ENCODE measurements at regions not wholly inside any gene's neighbourhood (a gene's known extent, or its start where the extent isn't known, plus 50 kb on each side); places are given as distances from the start of the nearest gene placed in this dataset.
"Not testable (repeated sequence)": the region's sequence is repeated elsewhere in the genome, so short reads cannot be mapped to it uniquely, and the experiment has no call there.

DNA sequence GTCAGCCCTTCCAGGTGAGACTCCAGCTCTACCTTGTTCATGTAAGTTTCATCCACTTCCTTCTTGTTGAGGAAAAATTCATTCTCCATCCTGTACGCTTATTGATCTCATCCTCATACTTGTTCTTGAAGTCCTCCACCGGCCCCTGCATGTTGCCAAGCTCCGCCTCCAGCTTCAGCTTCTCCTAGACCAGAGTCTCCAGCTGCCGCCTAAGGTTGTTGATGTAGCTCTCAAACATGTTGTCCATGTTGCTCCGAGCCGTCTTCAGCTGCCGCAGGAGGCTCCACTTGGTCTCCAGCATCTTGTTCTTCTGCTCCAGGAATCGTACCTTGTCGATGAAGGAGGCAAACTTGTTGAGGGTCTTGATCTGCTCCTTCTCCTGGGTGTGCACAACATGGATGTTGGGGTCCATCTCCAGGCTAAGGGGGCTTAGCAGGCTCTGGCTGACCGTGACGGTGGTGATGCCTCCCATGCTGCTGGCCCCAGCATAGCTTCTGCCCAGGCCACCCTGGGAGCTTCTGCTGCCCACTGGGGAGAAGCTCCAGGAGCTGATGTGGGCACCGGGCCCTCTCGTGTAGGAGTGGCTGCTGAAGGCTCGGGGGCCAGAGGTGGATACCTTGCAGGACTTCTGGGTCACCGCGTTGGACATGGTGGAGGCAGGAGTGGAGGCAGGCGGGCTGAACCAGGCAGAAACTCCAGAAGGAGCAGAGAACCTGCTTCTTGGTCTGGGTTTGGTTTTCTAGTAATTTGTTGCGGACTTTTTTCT lies 422.6 kb upstream of the ARPP21 start:
- no peak for DNase-seq

DNA sequence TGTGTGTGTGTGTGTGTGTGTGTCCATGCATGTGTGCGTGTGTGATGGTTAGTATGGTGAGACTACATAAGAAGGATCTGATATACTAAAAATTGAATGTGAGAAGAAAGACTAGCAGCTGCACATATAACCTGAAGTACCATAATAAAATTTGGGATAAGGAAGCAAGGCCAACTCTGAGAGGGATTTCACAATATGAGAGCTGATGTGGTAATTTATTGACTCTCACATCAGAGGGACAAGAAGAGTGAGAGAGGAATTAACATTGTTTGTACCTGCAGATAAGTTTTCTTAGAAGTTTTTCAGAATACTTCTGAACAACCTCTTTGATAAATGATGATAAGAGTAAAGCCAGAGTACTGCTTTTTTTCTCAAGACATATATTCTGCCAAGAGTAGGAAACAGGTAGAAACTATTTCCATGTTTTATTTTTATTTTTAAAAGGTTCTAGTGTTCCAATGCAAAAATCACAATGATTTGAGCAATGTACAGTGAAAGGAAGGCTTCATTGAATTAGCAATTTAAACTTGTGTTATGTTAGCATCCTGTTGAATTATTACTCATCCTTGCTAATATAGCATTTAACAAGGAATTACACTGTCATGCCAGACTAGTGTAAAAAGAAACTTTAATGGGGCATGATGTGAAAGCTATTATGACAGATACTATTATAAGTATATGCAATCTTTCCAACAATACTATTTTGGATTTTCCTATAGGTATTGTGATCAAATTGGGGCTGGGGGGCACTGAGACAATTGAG lies 415.5 kb upstream of the ARPP21 start:
- DNase-seq = no peak

- DNase-seq = no peak
Observed at GRCh38 chr3:35224565-35225295, 414.6 kb upstream of the ARPP21 start.

DNA sequence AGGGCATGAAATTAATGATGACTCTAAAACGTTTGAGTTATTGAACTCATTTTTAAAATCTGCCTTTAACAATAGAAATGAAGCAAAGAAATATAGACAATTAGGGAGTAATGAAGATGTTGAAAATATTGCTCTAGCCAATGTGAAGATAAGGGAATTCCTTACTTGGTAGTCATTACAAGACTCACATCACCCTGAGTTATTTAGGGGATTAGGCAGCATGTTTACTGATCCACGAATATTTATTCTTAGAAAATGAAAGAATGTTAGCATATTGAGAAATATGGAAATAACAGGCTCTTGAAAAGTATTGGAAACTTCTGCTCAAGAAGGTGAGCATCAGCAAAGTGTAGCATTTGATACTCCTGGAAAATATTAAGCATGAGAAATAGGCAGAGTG lies 398.1 kb upstream of the ARPP21 start:
- no peak for DNase-seq

DNA sequence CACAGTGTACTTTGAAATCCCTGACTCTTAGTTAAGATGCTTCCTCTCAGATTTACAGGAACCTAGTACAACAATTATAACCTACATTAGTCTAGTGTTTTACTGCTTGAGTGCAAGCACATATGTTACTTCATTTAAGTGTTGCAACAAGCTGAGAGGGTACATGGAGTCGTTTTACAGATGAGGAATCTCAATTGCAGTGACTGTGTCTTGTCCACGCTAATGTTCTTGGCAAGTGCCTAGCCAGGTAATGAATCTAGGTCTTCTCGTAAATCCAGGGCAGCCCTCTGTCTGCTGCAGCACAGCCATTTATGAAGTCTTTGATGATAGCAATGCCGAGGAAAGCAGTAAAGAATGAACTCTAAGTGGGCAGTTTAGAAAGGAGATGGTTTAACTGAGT lies 384.4 kb upstream of the ARPP21 start:
- no peak for DNase-seq

DNA sequence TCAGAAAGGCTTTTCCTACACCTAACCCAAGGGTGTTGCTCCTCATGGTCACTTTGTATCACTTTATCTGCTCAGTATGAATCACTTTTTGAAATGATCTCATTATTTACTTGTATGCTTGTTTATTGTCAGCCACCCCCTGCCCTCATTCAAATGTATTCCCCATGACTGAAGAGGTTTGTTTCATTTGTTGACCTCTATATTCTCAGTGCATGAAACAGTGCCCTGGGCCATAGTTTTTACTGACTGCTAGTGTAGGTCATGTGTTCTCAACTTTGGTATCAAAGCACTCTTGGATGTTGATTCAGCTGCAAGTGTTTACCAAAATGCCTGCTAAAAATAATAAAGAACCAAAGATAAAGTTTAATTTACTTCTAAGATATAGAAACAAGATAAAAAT lies 381.7 kb upstream of the ARPP21 start:
- DNase-seq = no peak

GRCh38 chr3:35262406-35262805 lies 376.9 kb upstream of the ARPP21 start:
- DNase-seq = no peak

DNA sequence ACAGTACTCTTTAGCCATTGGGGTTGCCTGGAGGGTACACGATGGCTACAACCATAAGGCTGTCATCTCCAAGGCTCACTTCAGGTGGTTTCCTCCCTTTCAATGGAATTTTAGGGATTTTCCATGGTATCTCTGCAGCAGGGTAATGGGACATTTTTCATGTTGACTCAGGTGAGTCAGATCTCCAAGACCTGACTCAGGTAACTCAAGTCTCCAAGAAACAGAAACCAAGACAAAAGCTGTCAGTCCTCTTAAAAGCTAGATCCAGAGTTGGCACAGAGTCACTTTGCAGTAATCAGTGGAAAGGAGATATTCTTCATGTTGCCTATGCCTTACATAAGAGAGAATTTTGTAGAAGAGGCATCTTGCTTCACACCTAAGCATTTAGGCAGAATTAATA lies 375.8 kb upstream of the ARPP21 start:
- DNase-seq = no peak

- not testable (repeated sequence) for DNase-seq
Observed at GRCh38 chr3:35266065-35266464, 373.3 kb upstream of the ARPP21 start.

DNA sequence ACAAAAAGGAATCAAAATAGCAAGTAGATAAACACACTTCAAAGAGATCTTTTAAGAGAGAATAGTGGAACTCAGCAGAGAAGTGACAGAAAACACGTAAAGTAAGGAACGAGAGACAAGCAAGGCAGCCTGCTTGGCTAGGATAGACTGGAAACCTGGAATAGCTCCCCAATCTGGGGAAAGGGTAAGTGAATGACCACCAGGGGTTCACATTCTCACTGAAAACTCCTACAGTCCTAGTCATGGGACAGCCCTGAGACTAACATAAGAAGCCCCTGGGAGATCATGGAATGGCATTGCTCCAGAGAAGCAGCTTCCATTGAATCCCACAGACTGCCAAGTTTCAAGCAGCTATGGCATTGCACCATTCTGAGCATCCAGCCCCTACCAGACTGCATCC lies 363.6 kb upstream of the ARPP21 start:
- DNase-seq = no peak

DNA sequence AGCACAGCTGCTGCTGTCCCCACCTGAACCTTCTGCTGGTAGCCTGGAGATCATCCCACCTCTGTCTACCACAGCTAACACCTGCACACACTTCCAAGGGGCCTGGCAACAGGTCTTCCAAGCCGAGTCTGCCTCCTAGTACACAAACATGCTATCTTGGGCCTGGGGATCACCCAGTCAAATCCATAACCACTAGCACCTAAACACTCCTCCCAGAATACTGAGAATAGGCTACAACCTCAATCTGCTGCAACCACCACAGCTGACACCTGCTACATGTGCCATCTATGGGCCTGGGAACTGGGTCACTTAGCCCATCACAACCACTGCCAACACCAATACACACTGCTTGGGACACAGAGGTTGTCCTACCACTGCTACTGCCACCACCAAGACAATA lies 362.8 kb upstream of the ARPP21 start:
- no peak for DNase-seq

DNA sequence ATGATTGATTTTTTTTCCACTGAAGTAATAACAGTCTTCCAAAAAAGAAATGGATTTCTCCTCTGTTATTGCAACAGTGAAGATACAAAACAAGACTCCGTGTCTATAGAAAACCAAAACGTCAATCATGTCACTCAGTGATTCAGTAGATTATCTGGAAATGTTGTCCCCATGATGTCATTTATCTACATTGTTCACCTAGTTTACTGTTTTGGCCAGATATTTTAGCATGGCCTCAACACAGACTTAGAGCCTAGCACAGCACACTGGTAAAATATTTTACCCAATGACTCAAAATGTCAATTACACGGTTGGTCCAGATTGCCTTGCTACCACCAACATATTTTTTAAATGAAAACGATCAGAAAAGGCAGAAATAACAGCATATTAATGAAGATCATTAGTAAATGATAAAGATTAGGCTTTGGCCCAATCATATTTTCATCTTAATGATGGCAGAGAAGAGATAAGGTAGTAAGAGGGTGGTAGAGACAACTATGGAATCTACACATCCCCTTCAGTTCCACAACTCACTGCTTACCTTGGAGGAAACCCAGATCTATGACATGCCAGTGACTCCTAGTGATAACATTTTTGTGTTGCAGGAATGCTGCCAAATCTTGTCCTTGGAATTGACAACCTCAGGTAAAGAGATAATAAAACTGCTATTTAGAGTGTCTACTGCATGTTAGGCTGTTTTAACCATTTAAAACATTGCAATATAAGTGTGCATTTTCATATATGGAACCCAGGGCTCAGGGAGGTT lies 347.7 kb upstream of the ARPP21 start:
- no peak for DNase-seq

DNA sequence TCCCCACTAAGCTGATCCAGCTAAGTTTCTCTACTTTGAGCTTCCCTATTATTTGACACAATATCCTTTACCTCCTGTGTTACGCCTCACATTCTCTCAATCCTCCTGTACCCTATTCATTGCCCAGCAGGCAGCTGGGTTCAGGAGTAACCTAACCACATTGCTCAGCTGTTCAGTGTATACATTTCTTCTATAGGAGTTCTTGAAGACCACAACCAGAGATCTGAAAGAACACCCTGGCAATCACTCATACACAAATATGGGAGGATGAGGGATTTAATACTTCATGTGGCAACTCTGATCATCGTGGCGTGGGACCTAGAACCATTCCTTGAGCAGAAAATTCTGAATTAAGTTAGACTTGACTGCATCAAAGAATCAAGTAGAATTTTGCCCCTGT lies 346.8 kb upstream of the ARPP21 start:
- DNase-seq = no peak

GRCh38 chr3:35295906-35296305 lies 343.4 kb upstream of the ARPP21 start:
- no peak for DNase-seq

DNA sequence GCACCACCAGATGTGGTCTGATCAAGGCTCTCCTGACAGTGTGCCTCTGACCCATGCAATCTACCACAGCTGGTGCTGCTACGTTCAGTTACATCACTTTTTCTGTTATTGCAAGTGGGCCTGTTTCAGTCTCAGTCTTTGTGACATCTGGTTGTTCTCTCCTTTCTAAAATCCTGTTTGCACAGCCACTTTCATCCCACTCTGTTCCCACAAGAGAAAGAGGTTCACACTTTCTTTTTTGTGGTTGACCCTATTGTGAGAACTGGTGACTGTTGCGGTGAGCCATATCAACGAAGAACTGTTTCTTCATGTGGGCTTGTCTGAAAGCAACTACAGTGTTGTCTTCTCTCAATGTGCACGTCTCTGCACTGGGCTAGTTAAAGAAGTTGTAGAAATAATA lies 342.8 kb upstream of the ARPP21 start:
- DNase-seq = no peak

- not testable (repeated sequence) for DNase-seq
Observed at GRCh38 chr3:35296944-35297343, 342.4 kb upstream of the ARPP21 start.

DNA sequence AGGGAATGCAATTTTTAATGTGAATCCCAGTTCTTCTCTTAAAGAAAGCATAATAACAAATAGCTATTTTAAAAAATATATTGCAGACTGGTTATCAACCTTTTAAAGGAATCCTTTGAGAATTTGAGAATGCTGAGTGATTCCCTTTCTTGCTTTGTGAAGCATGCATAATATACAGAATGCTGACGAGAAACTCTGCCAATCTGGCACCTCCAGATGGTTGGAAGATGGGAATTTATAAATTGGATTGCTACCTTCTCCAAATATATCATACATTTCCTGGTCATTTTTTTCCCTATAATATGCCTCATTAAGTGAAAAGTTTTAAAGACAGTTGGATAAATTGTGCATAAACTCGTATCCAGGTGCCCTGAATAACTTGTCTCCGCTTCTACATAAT lies 333.9 kb upstream of the ARPP21 start:
- no peak for DNase-seq

DNA sequence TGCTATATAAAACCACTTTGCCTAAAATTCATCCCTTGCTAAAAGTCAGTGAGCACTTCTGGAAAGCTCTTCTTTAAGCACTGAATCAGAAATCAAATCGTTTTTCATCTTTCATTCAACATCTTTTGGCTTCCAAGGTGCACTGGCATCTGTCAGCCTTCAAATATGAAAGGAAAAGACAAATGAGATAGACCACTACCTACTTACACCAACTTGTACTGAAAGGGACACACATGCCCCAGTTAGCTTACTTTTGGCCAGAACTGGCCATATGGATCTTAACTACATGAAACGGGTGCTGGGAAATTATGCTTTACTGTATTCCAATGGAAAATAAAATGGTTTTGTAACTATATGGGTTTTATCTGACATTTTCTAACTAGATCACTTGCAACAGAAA lies 332.0 kb upstream of the ARPP21 start:
- DNase-seq = no peak

DNA sequence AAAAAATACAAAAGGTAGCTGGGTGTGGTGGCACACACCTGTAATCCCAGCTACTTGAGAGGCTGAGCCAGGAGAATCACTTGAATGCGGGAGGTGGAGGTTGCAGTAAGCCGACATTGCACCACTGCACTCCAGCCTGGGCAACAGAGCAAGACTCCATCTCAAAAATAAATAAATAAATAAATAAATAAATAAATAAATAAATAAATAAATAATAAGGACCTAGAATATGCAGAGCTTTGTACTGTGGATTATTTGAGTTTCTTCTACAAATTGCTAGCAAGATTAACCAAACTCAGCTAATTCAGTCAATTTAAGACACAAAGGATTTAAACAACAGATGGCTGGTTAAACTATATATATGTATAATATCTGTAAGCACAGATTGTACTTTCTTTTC lies 322.5 kb upstream of the ARPP21 start:
- DNase-seq = not testable (repeated sequence)

DNA sequence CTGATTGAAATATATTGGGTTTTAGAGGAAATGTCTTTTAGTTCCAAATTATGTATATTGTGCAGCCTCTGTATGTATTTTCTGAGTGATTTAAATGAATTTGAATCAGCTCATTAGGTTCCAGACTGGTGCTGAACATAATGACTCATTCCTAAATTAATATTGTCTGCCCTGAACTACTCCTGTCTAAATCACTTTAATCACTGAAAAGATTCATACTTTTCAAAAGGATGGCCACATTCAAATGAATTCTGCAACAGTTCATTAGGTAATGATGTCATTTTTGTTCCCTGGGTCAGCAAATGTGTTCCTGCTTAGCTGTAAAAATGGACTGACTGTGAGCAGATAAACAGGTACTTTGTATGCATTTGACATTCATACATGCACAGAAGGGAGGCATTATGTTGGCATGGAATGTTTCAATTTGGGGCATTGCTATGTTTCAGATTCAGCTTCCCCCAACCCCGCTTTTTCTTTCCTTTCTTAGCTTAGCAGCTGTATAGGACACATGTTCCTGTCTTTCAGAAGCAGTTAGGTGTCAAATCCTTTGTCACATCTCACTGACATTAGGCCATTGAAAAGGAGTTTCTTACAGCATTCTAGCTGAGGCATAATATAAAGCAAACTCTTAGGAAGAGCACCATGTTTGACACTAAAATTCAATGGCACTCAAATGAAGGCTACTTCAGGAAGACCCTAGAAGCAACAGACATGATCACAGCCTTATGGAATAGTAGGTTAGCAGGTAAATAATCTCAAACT lies 318.5 kb upstream of the ARPP21 start:
- DNase-seq = no peak

GRCh38 chr3:35322070-35322469 lies 317.3 kb upstream of the ARPP21 start:
- DNase-seq = no peak

DNA sequence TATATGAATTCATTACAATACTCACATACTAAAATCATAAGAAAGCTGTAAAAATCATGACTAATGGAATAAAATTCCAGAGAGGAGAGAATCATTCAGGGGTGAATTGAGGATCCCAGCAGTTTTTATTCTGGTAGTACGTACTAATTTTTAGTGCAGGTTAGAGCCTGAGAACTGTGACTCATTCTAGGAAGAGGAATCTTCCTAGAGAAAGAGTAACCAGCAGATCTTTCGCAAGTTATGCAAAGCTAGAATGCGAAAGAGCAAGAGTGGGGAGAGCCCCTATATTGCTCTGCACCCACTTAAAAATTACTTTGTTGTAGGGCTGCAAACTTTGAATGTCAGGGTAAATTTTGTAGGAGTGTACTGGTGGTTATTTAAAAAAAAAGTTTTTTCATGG lies 303.6 kb upstream of the ARPP21 start:
- DNase-seq = no peak
